GM12878 (cell line): ENCODE measurements at regions not wholly inside any gene's neighbourhood (a gene's known extent, or its start where the extent isn't known, plus 50 kb on each side); places are given as distances from the start of the nearest gene placed in this dataset.

Experiments
- CTCF ChIP-seq, 3 experiments: IDR thresholded peaks in 2 of 3; conservative IDR thresholded peaks in 1 of 3; 2 replicates each; pipeline ENCODE4 v1.5.1; 2011; ENCODE audit warnings: low read depth in 3 of 3, low read length in 3 of 3, mild to moderate bottlenecking in 3 of 3, control low read depth in 2 of 3, moderate library complexity in 2 of 3, inconsistent platforms in 1 of 3, mixed read lengths in 1 of 3; ENCODE audit not compliant: control insufficient read depth in 2 of 3, insufficient read depth in 1 of 3; ENCODE audit errors: extremely low read depth in 1 of 3
- POLR2A ChIP-seq: IDR thresholded peaks from 2 replicates; pipeline ENCODE4 v1.6.1; 2011; ENCODE audit warnings: low read depth, mild to moderate bottlenecking, low read length
- SP1 ChIP-seq: IDR thresholded peaks from one replicate; pipeline ENCODE4 v1.6.1; 2011; ENCODE audit warnings: low read depth, low read length
- ZNF274 ChIP-seq: IDR thresholded peaks from one replicate; pipeline ENCODE4 v1.8.0; 2011; ENCODE audit not compliant: insufficient read length, insufficient read depth

- TF ChIP-seq CTCF (IDR thresholded peaks at IDR 0.05 in 2 of 3, conservative IDR thresholded peaks at IDR 0.05 in 1 of 3; ENCODE audit: control insufficient read depth in 2 of 3, extremely low read depth in 1 of 3, insufficient read depth in 1 of 3, low read depth in 3 of 3, low read length in 3 of 3) (no peak), SP1 (no peak), ZNF274 (no peak), POLR2A (no peak)
Measured at GRCh38 chr5:19042106-19042505, 945.9 kb downstream of the CDH18 start.
